ENCODE measurements at regions not wholly inside any gene's neighbourhood (a gene's known extent, or its start where the extent isn't known, plus 50 kb on each side); places are given as distances from the start of the nearest gene placed in this dataset.

GRCh38 chr15:46576646-46577395 is 942.0 kb downstream of the SQOR start:
- no peak for TF ChIP-seq CTCF (IDR thresholded peaks at IDR 0.05; ENCODE audit: control extremely low read depth in 1 of 3, insufficient read depth in 1 of 3, low read depth in 1 of 3, low read length in 3 of 3)
- TF ChIP-seq HDAC6 (IDR thresholded peaks at IDR 0.05; ENCODE audit: low read depth, low read length): no peak

All from H1 (cell line).